IPS-15b (cell line): ENCODE measurements at regions not wholly inside any gene's neighbourhood (a gene's known extent, or its start where the extent isn't known, plus 50 kb on each side); places are given as distances from the start of the nearest gene placed in this dataset.

Experiments used
- H3K27me3 ChIP-seq: one replicate; pipeline ENCODE4 v1.6.1; 2013; ENCODE audit warnings: low read length; ENCODE audit not compliant: control insufficient read depth, insufficient read depth
- H3K36me3 ChIP-seq: one replicate; pipeline ENCODE4 v1.6.1; 2013; ENCODE audit warnings: low read length; ENCODE audit not compliant: control insufficient read depth, insufficient read depth
- H3K4me1 ChIP-seq: one replicate; pipeline ENCODE4 v1.6.1; 2013; ENCODE audit warnings: mild to moderate bottlenecking, low read length; ENCODE audit not compliant: control insufficient read depth, insufficient read depth
- H3K4me3 ChIP-seq: one replicate; pipeline ENCODE4 v1.5.1; 2013; ENCODE audit warnings: low read depth, low read length
- H3K9ac ChIP-seq: one replicate; pipeline ENCODE4 v1.6.1; 2013; ENCODE audit warnings: low read depth, mild to moderate bottlenecking, low read length
- H3K9me3 ChIP-seq: one replicate; pipeline ENCODE4 v1.6.1; 2013; ENCODE audit warnings: mild to moderate bottlenecking, low read length; ENCODE audit not compliant: control insufficient read depth, insufficient read depth

DNA sequence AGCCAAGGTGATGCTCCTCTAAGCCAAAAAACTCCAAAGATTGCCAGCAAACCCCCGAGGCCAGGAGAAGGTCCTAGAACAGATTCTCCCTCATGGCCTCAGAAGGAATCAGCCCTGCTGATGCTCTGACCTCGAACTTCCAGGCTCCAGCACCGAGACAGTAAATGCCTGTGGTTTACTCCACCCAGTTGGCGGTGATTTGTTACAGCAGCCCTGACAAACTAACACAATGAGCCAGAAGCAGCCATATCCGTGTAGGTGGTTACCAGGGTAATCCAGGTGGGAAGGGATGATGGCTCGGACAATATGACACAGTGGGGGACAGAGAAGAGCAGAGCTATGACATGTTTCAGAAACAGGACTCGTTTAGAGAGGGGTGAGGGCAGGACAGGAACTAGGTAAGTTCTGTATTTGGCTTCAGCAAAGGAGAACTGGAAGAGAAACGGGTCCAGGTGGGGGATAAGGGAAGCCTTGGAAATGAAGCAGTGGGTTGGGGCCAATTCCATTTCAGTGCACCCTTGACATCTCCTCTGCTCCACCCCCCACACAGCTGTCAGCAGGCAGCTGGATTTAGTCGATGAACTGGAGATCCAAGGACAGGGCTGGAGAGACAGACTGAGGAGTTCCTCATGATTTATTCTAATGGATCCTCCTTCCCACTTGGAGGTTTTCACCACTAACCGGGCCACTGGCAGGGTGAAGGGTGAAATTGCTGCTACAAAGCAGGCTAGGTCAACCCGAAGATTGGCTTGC lies 179.7 kb upstream of the SH3BP4 start:
- Histone ChIP-seq H3K27me3 (no peaks in the 10 kb centered on the region), H3K4me1 (peaks cover 2% of the 10 kb centered on the region), H3K9me3 (no peaks in the 10 kb centered on the region), H3K36me3 (no peaks in the 10 kb centered on the region), H3K9ac (no peak overlapping the region), H3K4me3 (no peak overlapping the region)

DNA sequence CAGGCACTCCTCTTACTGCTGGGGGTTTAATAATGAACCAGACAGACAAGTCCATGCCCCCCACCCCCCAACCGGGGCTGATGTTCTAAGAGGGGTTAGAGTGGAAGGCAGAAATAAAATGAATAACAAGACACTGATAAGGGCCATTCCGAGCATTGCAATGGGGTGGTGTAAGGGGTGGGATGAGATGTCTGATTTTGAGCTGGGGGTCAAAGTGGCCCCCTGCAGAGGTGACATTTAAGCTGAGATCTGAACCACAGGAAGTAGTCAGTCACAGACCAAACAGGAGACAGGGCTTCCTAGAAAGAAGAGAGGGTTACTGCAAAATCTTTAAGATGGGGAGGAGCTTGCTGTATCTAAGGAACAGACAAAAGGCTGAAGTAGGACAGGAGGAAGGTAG lies 180.6 kb upstream of the SH3BP4 start:
- H3K36me3 ChIP-seq: no peaks in the 10 kb centered on the region
- no peaks in the 10 kb centered on the region for H3K27me3 ChIP-seq
- H3K9me3 ChIP-seq: no peaks in the 10 kb centered on the region
- H3K4me3 ChIP-seq: no peak overlapping the region
- peaks cover 2% of the 10 kb centered on the region for H3K4me1 ChIP-seq
- H3K9ac ChIP-seq: no peak overlapping the region

- peaks cover 2% of the 10 kb centered on the region for H3K4me1 ChIP-seq
- no peaks in the 10 kb centered on the region for H3K36me3 ChIP-seq
- no peak overlapping the region for H3K4me3 ChIP-seq
- no peak overlapping the region for H3K9ac ChIP-seq
- H3K9me3 ChIP-seq: no peaks in the 10 kb centered on the region
- no peaks in the 10 kb centered on the region for H3K27me3 ChIP-seq
Measured at GRCh38 chr2:234770715-234771141, 181.1 kb upstream of the SH3BP4 start.

DNA sequence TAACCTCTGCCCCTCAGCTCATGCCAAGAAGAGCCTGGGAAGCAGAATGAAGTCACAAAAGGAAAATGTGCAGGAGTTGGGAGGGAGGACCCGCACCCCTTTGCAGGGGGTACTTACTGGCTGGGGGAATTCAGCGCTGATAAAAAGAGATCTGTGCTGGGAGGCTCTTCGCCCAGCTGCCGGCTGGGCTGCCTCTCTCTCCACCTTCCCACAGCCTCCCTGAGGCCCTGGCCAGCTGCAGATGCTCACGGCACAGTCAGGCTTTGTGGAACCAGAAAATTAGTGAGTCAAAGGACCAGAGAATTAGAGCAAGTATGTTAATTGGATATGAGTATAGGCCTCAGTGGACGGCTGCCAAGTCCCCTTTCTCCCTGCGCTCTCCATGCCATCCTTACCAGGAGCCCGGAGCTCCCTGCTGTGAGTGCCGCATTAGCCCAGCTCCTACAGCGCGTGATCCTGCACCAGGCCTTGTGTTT lies 181.7 kb upstream of the SH3BP4 start:
- peaks cover 2% of the 10 kb centered on the region for H3K4me1 ChIP-seq
- no peaks in the 10 kb centered on the region for H3K9me3 ChIP-seq
- H3K36me3 ChIP-seq: no peaks in the 10 kb centered on the region
- no peaks in the 10 kb centered on the region for H3K27me3 ChIP-seq
- H3K9ac ChIP-seq: no peak overlapping the region
- H3K4me3 ChIP-seq: no peak overlapping the region

DNA sequence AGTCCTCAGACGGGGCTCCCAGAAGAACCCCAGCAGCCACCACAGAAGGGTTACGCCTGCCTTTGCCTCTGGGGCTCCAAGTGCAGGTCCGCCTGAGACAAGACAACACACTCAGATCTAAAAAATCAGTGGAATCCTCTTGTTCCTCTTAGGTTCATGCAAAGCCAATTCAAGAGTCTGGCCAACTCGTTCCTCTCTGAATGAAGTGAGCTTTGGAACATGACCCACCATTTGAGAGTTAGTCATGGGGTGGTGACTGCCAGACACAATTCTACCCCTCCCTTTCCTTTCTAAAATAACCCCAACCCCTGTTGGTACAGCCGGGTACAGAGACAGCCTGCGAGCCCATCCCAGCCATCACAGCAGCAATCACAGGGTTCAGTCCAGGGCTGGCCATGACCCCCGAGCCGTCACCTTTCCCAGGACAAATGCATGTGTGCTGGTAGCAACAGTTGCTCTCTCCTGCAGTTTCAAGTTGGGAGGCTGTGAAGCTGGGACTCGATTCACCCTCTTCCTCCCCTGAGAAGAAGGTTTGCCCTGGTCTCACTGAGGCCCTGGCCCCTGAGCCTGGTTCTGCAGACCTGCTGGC lies 183.1 kb upstream of the SH3BP4 start:
- Histone ChIP-seq H3K36me3 (no peaks in the 10 kb centered on the region), H3K27me3 (no peaks in the 10 kb centered on the region), H3K9me3 (no peaks in the 10 kb centered on the region), H3K4me3 (no peak overlapping the region), H3K4me1 (peaks cover 2% of the 10 kb centered on the region), H3K9ac (no peak overlapping the region)

- Histone ChIP-seq H3K4me3 (no peak overlapping the region), H3K27me3 (no peaks in the 10 kb centered on the region), H3K36me3 (no peaks in the 10 kb centered on the region), H3K9ac (no peak overlapping the region), H3K9me3 (no peaks in the 10 kb centered on the region), H3K4me1 (peaks cover under 1% of the 10 kb centered on the region)
Measured at GRCh38 chr2:234765279-234765678, 186.5 kb upstream of the SH3BP4 start.

DNA sequence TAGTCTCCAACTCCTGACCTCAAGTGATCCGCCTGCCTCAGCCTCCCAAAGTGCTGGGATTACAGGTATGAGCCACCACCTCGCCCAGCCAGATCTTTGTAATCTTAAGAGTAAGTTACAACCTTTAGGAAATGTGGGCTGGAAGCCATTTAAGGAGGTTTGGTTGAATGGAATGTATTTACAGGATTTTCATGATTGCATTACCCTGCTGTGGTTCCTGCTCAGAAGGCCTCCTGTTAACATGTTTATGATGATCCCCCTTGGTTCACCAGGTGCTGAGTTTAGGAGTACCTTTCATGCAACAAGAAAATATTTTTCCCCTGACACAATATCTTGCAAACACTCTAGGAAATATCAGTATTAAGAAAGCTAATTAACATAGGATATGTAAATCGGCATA lies 187.4 kb upstream of the SH3BP4 start:
- Histone ChIP-seq H3K9me3 (no peaks in the 10 kb centered on the region), H3K4me1 (no peaks in the 10 kb centered on the region), H3K27me3 (no peaks in the 10 kb centered on the region), H3K4me3 (no peak overlapping the region), H3K36me3 (no peaks in the 10 kb centered on the region), H3K9ac (no peak overlapping the region)

DNA sequence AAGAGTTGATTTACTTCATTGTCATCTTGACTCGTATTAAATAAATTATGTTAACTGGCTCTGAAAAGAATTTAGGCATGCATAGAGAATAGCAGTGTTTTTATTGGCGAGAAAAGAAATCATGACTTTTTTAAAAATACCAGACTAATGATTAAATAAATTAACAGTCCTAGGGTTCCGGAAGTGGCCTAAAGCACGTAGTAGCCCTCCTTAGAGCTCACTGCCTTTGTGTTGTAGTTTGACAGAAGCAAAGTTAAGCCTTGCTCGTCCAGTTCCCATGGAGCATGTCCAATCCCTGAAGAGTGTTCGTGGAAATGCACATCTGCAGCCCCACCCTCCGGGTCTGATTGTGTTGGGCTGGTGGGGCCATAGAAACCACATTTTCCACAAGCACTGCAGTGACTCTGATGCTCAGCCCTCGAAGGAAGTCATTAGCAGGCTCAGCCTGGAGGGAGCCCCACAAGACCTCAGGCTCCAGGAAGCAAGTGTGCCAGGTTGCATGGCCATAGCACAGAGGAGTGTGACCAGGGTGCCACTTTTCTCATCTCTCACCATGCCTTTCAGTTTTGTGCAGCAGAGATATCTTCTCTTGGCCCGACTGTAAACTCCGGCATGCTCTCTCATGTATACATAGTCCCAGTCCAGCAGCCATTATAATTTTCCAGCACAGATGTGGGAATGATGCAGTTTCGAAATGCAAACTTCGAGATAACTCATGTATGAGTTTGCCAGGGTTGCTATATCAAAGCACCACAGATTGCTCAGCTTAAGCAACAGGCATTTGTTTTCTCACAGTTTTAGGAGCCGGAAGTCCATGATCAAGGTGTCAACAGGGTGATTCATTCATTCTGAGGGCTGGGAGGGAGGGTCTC lies 188.6 kb upstream of the SH3BP4 start:
- no peaks in the 10 kb centered on the region for H3K9me3 ChIP-seq
- no peak overlapping the region for H3K9ac ChIP-seq
- H3K27me3 ChIP-seq: no peaks in the 10 kb centered on the region
- no peak overlapping the region for H3K4me3 ChIP-seq
- H3K36me3 ChIP-seq: no peaks in the 10 kb centered on the region
- H3K4me1 ChIP-seq: no peaks in the 10 kb centered on the region

DNA sequence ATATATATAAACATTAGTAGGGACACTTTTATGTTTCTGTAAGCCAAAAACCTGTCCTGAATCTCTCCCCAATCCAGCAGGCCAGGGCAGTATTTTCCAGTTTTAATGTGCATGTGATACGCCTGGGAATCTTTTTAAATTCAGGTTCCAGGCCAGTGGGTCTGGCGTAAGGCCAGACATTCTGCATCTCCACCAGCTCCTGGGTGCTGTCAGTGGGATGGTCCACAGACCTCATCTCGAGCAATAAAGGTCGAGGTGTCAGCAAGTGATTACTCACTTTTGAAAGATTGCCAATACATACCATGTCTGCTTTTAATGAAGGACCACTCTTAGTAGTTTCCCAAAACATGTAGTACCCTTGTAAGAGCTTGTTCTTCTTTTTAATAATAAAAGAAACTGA lies 189.9 kb upstream of the SH3BP4 start:
- Histone ChIP-seq H3K36me3 (no peaks in the 10 kb centered on the region), H3K9ac (no peak overlapping the region), H3K4me1 (no peaks in the 10 kb centered on the region), H3K27me3 (no peaks in the 10 kb centered on the region), H3K9me3 (no peaks in the 10 kb centered on the region), H3K4me3 (no peak overlapping the region)

- Histone ChIP-seq H3K9me3 (no peaks in the 10 kb centered on the region), H3K27me3 (no peaks in the 10 kb centered on the region), H3K4me1 (no peaks in the 10 kb centered on the region), H3K4me3 (no peak overlapping the region), H3K36me3 (no peaks in the 10 kb centered on the region), H3K9ac (no peak overlapping the region)
Measured at GRCh38 chr2:234754126-234754525, 197.7 kb upstream of the SH3BP4 start.

- H3K9ac ChIP-seq: no peak overlapping the region
- H3K4me3 ChIP-seq: no peak overlapping the region
- no peaks in the 10 kb centered on the region for H3K4me1 ChIP-seq
- no peaks in the 10 kb centered on the region for H3K36me3 ChIP-seq
- no peaks in the 10 kb centered on the region for H3K27me3 ChIP-seq
- no peaks in the 10 kb centered on the region for H3K9me3 ChIP-seq
Measured at GRCh38 chr2:234753701-234754100, 198.1 kb upstream of the SH3BP4 start.
